Natural killer cell (primary cell): ENCODE measurements at regions not wholly inside any gene's neighbourhood (a gene's known extent, or its start where the extent isn't known, plus 50 kb on each side); places are given as distances from the start of the nearest gene placed in this dataset.

Experiments used
- ATAC-seq, 3 donors: fragments of 150-1000 bp in 2 of 3; fragments of 200-7000 bp in 1 of 3; cut with Tn5 transposase; 1 replicate in 1 of 3; 2 replicates in 2 of 3; pipeline ENCODE4 v1.10.0; 2021; ENCODE audit warnings: mild to moderate bottlenecking in 2 of 3, moderate library complexity in 2 of 3
- DNase-seq, 2 donors: peaks; one replicate each; pipeline versions ENCODE4 v3.0.0 to v3.0.0-alpha.2; 2013 to 2021; ENCODE audit warnings: mixed read lengths in 1 of 2
- H3K27ac ChIP-seq: one replicate; pipeline ENCODE4 v1.5.1; 2013; ENCODE audit warnings: mild to moderate bottlenecking, low read length
- H3K27me3 ChIP-seq: one replicate; pipeline ENCODE4 v1.6.1; 2013; ENCODE audit warnings: low read length; ENCODE audit not compliant: control insufficient read depth, insufficient read depth
- H3K36me3 ChIP-seq: one replicate; pipeline ENCODE4 v1.6.1; 2013; ENCODE audit warnings: low read length; ENCODE audit not compliant: control insufficient read depth, insufficient read depth
- H3K4me1 ChIP-seq: one replicate; pipeline ENCODE4 v1.6.1; 2013; ENCODE audit warnings: low read length; ENCODE audit not compliant: control insufficient read depth, insufficient read depth
- H3K4me3 ChIP-seq: one replicate; pipeline ENCODE4 v1.5.1; 2013; ENCODE audit warnings: low read length
- H3K9me3 ChIP-seq: one replicate; pipeline ENCODE4 v1.6.1; 2013; ENCODE audit warnings: low read length; ENCODE audit not compliant: control insufficient read depth, insufficient read depth
- H3K27ac Mint-ChIP-seq, 2 donors: one replicate each; pipeline ENCODE4 v1.8.0; 2022; ENCODE audit warnings: mild to moderate bottlenecking in 2 of 2, mixed read lengths in 2 of 2, moderate library complexity in 1 of 2
- H3K27me3 Mint-ChIP-seq, 2 donors: one replicate each; pipeline ENCODE4 v1.8.0; 2022; ENCODE audit warnings: low read depth in 2 of 2, mixed read lengths in 2 of 2
- H3K36me3 Mint-ChIP-seq: one replicate; pipeline ENCODE4 v1.8.0; 2022; ENCODE audit warnings: mixed read lengths
- H3K4me1 Mint-ChIP-seq, 2 donors: one replicate each; pipeline ENCODE4 v1.8.0; 2022; ENCODE audit warnings: mixed read lengths in 2 of 2
- H3K4me3 Mint-ChIP-seq: one replicate; pipeline ENCODE4 v1.8.0; 2022; ENCODE audit warnings: mild to moderate bottlenecking, moderate library complexity, mixed read lengths
- H3K9me3 Mint-ChIP-seq, 2 donors: one replicate each; pipeline ENCODE4 v1.8.0; 2022; ENCODE audit warnings: mixed read lengths in 2 of 2
- WGBS: methylation state at CpG from one replicate; pipeline ENCODE4 v1.1.7; 2013; ENCODE audit warnings: missing lambda C conversion rate; ENCODE audit not compliant: insufficient coverage; 5-methylcytosine and 5-hydroxymethylcytosine counted together
- intact Hi-C: fragments of 100-400 bp; cut with micrococcal nuclease; formaldehyde crosslinking; loops from one replicate; pipeline ENCODE4 v1.14.2; 2022
- TF ChIP-seq, protein P1 (sequence below): fragments of 200-600 bp; IDR thresholded peaks from one replicate; pipeline ENCODE4 v1.8.0; 2022; ENCODE audit warnings: antibody characterized with exemption

DNA sequence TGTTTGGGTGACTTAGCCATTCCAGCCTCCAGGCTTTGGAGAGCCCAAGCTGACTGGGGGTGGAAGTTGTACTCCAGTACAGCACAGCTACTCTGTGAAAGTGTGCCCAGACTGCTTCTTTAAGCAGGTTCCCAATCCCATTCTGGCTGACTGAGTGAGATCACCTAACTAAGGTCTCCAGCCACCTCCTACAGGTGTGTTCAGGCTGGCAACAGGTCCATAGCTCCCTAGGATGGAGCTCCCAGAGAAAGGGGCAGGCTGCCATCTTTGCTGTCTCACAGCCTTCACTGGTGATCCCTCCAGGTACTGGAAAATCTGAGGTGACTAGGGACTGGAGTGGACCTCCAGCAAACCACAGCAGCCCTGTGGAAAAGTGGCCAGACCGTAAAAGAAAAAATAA lies 445.3 kb upstream of the KCNMB2 start:
- H3K4me3 ChIP-seq: no peak overlapping the region
- H3K36me3 ChIP-seq: no peaks in the 10 kb centered on the region
- H3K27me3 ChIP-seq: no peaks in the 10 kb centered on the region
- intact Hi-C loops: no loop called here
- Mint-ChIP-seq H3K4me3 (no peak overlapping the region), H3K36me3 (peaks cover 15% of the 10 kb centered on the region), H3K9me3 (peaks cover 0 to 6% of the 10 kb centered on the region in 2 donors), H3K27me3 (peaks cover 8 to 19% of the 10 kb centered on the region in 2 donors), H3K27ac (no peak overlapping the region), H3K4me1 (peaks cover 0 to 8% of the 10 kb centered on the region in 2 donors)
- ATAC-seq (no peak), DNase-seq (no peak)
- WGBS: 96% methylated on average over 1 of the region's 1 CpG
- no peak overlapping the region for H3K27ac ChIP-seq
- H3K9me3 ChIP-seq: no peaks in the 10 kb centered on the region
- no peaks in the 10 kb centered on the region for H3K4me1 ChIP-seq
- TF ChIP-seq, protein P1, sequence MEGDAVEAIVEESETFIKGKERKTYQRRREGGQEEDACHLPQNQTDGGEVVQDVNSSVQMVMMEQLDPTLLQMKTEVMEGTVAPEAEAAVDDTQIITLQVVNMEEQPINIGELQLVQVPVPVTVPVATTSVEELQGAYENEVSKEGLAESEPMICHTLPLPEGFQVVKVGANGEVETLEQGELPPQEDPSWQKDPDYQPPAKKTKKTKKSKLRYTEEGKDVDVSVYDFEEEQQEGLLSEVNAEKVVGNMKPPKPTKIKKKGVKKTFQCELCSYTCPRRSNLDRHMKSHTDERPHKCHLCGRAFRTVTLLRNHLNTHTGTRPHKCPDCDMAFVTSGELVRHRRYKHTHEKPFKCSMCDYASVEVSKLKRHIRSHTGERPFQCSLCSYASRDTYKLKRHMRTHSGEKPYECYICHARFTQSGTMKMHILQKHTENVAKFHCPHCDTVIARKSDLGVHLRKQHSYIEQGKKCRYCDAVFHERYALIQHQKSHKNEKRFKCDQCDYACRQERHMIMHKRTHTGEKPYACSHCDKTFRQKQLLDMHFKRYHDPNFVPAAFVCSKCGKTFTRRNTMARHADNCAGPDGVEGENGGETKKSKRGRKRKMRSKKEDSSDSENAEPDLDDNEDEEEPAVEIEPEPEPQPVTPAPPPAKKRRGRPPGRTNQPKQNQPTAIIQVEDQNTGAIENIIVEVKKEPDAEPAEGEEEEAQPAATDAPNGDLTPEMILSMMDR: no peak

DNA sequence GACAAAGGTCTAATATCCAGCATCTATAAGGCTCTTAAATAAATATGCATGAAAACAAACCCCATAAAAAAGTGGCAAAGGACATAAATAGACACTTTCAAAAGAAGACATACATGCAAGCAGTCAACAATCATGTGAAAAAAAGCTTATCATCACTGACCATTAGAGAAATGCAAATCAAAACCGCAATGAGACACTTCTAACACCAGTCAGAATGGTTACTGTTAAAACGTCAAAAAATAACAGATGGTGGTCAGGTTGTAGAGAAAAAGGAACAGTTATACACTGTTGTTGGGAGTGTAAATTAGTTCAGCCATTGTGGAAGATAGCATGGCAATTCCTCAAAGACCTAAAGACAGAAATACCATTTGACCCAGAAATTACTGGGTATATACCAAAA lies 440.7 kb upstream of the KCNMB2 start:
- H3K9me3 ChIP-seq: no peaks in the 10 kb centered on the region
- intact Hi-C loops: no loop called here
- H3K36me3 Mint-ChIP-seq: peaks cover 15% of the 10 kb centered on the region
- H3K27ac Mint-ChIP-seq: no peak overlapping the region
- no peak overlapping the region for H3K4me3 Mint-ChIP-seq
- no peaks in the 10 kb centered on the region for H3K4me1 Mint-ChIP-seq
- TF ChIP-seq, protein P1: no peak
- DNase-seq: no peak
- H3K36me3 ChIP-seq: no peaks in the 10 kb centered on the region
- H3K27me3 Mint-ChIP-seq: peaks cover 6 to 8% of the 10 kb centered on the region in 2 donors
- ATAC-seq: no peak
- H3K9me3 Mint-ChIP-seq: peaks cover 0 to 6% of the 10 kb centered on the region in 2 donors
- no peaks in the 10 kb centered on the region for H3K4me1 ChIP-seq
- WGBS: 100% methylated on average over 1 of the region's 2 CpGs
- no peaks in the 10 kb centered on the region for H3K27me3 ChIP-seq
- H3K4me3 ChIP-seq: no peak overlapping the region
- no peak overlapping the region for H3K27ac ChIP-seq

DNA sequence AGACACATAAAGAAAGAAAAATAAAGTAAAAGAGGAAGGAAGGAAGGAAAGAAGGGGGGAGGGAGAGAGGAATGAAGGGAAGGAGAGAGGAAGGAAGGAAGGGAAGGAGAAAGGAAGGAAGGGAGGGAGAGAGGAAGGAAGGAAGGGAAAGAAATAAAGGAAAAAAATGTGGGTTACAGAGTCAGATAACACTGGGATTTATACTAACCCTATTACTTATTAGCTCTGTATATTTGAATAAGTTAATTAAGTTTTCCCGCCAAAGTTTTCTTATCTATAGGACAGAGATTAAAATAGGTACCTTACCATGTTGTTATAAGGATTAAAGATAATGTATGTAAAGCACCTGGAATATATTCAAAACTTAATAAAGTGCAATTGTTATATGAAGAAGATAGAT lies 439.3 kb upstream of the KCNMB2 start:
- Histone ChIP-seq H3K4me1 (no peaks in the 10 kb centered on the region), H3K36me3 (no peaks in the 10 kb centered on the region), H3K9me3 (no peaks in the 10 kb centered on the region), H3K4me3 (no peak overlapping the region), H3K27me3 (no peaks in the 10 kb centered on the region), H3K27ac (no peak overlapping the region)
- no CpG with 5 or more reads among the region's 1 CpG for WGBS
- TF ChIP-seq, protein P1: no peak
- intact Hi-C loops: no loop called here
- peaks cover 15% of the 10 kb centered on the region for H3K36me3 Mint-ChIP-seq
- no peak for DNase-seq
- H3K4me3 Mint-ChIP-seq: no peak overlapping the region
- H3K9me3 Mint-ChIP-seq: peaks cover 0 to 6% of the 10 kb centered on the region in 2 donors
- peaks cover 6 to 10% of the 10 kb centered on the region in 2 donors for H3K27me3 Mint-ChIP-seq
- no peak for ATAC-seq
- no peaks in the 10 kb centered on the region for H3K4me1 Mint-ChIP-seq
- H3K27ac Mint-ChIP-seq: no peak overlapping the region

DNA sequence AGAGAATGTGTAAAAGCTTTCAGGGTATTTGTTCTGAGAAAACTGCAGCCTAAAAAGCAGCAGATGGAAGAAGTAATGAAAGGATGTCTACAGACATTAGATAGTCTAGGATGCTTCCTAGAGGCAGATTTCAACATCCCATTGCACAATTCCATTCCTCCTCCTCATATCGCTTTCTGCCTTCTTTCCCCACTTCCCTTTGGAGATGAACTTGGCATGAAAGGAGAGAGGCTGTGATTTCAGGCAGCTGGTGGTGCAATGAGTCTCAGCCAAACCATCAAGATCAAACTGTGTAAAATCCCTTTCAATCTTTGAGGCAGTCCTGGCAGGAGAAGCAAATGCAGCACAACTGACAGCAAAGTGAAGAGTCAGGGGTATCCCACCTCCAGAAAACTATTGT lies 438.7 kb upstream of the KCNMB2 start:
- Mint-ChIP-seq H3K27me3 (peaks cover 6 to 8% of the 10 kb centered on the region in 2 donors), H3K27ac (no peak overlapping the region), H3K4me3 (no peak overlapping the region), H3K36me3 (peaks cover 9% of the 10 kb centered on the region), H3K4me1 (no peaks in the 10 kb centered on the region), H3K9me3 (peaks cover 0 to 4% of the 10 kb centered on the region in 2 donors)
- Histone ChIP-seq H3K4me3 (no peak overlapping the region), H3K36me3 (no peaks in the 10 kb centered on the region), H3K4me1 (no peaks in the 10 kb centered on the region), H3K27me3 (no peaks in the 10 kb centered on the region), H3K9me3 (no peaks in the 10 kb centered on the region), H3K27ac (no peak overlapping the region)
- intact Hi-C loops: no loop called here
- no peak for ATAC-seq
- DNase-seq: no peak
- WGBS: no CpG with 5 or more reads among the region's 1 CpG
- TF ChIP-seq, protein P1: no peak
